Peyer's patch (tissue), 4 donors: ENCODE measurements at regions not wholly inside any gene's neighbourhood (a gene's known extent, or its start where the extent isn't known, plus 50 kb on each side); places are given as distances from the start of the nearest gene placed in this dataset.

Source experiments
- CTCF ChIP-seq, 6 experiments: fragments of 450-650 bp in 4 of 6; fragments of 200-600 bp in 2 of 6; sonication (generic) in 1 of 6; IDR thresholded peaks; one replicate each; pipeline ENCODE4 v1.5.1; 2017 to 2019; ENCODE audit warnings: antibody characterized with exemption in 6 of 6, mild to moderate bottlenecking in 3 of 6, moderate library complexity in 1 of 6
- POLR2A ChIP-seq, 2 donors: fragments of 450-650 bp; IDR thresholded peaks; one replicate each; pipeline ENCODE4 v1.5.1; 2017; ENCODE audit warnings: antibody characterized with exemption in 2 of 2, mild to moderate bottlenecking in 2 of 2, moderate library complexity in 2 of 2

GRCh38 chr2:100216015-100216414 is 73.6 kb upstream of the AFF3 start:
- TF ChIP-seq CTCF (IDR thresholded peaks at IDR 0.05) (no peak), POLR2A (IDR thresholded peaks at IDR 0.05) (no peak)
